ENCODE measurements at regions not wholly inside any gene's neighbourhood (a gene's known extent, or its start where the extent isn't known, plus 50 kb on each side); places are given as distances from the start of the nearest gene placed in this dataset.

DNA sequence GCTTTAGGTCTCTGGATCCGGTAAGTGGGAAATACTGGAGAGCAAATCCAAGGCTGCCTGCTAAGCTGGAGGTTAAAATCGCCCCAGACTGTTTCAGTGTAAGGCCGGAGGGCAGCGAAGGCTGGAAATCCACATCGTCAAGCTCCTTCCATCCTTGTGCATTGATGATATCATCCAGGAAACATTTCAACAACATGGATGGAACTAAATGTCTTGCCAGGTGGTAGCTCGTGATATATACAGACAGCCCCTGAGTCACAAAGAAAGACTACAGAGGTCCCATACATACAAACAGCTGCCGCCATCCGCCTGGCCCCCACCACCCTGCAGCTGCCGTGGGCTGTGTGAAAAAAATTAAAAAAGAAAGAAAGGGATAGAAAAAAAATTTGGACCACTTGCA, 148.9 kb upstream of the RBPJ start:
- TF ChIP-seq CTCF (IDR thresholded peaks at IDR 0.05 in 4 of 5, conservative IDR thresholded peaks at IDR 0.05 in 1 of 5), result no peak
- no peak for TF ChIP-seq POLR2A (IDR thresholded peaks at IDR 0.05)
